Activated CD8-positive, alpha-beta T cell treated with anti-CD3 and anti-CD28 coated beads, Interleukin-2, amount 10 ng/mL, durations not matched to agents 7 days and 5 days (primary cell): ENCODE measurements at regions not wholly inside any gene's neighbourhood (a gene's known extent, or its start where the extent isn't known, plus 50 kb on each side); places are given as distances from the start of the nearest gene placed in this dataset.

Experiments used
- ATAC-seq: fragments of 150-1000 bp; cut with Tn5 transposase; one replicate; pipeline ENCODE4 v1.10.0; 2021; ENCODE audit warnings: moderate library complexity
- CTCF ChIA-PET: fragments of 350-600 bp; sonication (Branson Sonifier 250); formaldehyde crosslinking; loops from one replicate; lab custom pipeline; 2021; ENCODE audit warnings: antibody characterized with exemption; lab: Charles Lee
- POLR2A ChIA-PET: fragments of 350-600 bp; sonication (Branson Sonifier 250); formaldehyde crosslinking; loops from one replicate; lab custom pipeline; 2021; ENCODE audit warnings: antibody characterized with exemption; lab: Charles Lee
- DNase-seq: peaks from one replicate; pipeline ENCODE4 v3.0.0-alpha.2; 2020
- H3K27ac Mint-ChIP-seq: one replicate; pipeline ENCODE4 v1.8.0; 2021; ENCODE audit warnings: mild to moderate bottlenecking, mixed read lengths
- H3K27me3 Mint-ChIP-seq: one replicate; pipeline ENCODE4 v1.8.0; 2021; ENCODE audit warnings: low read depth, mixed read lengths
- H3K36me3 Mint-ChIP-seq: one replicate; pipeline ENCODE4 v1.8.0; 2021; ENCODE audit warnings: low read depth, mixed read lengths
- H3K4me1 Mint-ChIP-seq: one replicate; pipeline ENCODE4 v1.8.0; 2021; ENCODE audit warnings: low read depth, mixed read lengths
- H3K4me3 Mint-ChIP-seq: one replicate; pipeline ENCODE4 v1.8.0; 2021; ENCODE audit warnings: mild to moderate bottlenecking, mixed read lengths
- H3K9me3 Mint-ChIP-seq: one replicate; pipeline ENCODE4 v1.8.0; 2022; ENCODE audit warnings: mixed read lengths; ENCODE audit not compliant: insufficient read depth

DNA sequence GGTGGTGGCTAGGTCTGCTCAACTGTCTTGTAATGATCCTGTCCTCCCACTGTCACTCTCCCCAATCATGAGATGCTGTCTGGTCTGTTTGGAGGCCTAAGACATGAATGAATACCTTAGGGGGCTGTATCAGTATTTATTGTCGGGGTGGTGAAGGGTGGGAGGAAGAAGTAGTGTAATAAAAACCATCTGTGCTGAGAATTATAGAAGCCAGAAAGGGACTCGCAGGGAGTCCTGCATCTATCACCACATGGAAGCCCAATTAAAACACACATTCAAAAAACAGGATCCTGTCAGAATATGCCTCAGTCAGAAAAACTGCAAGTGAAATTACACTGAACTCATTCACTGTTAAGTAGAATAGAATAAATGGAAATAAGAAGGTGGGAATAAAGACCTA, 1134.3 kb upstream of the C9orf72 start:
- no peaks in the 10 kb centered on the region for H3K36me3 Mint-ChIP-seq
- ChIA-PET POLR2A (no interaction called here), CTCF (no interaction called here)
- no peaks in the 10 kb centered on the region for H3K27me3 Mint-ChIP-seq
- H3K4me3 Mint-ChIP-seq, result no peak overlapping the region
- DNase-seq (no peak), ATAC-seq (no peak)
- no peak overlapping the region for H3K27ac Mint-ChIP-seq
- no peaks in the 10 kb centered on the region for H3K4me1 Mint-ChIP-seq
- peaks cover 7% of the 10 kb centered on the region for H3K9me3 Mint-ChIP-seq

DNA sequence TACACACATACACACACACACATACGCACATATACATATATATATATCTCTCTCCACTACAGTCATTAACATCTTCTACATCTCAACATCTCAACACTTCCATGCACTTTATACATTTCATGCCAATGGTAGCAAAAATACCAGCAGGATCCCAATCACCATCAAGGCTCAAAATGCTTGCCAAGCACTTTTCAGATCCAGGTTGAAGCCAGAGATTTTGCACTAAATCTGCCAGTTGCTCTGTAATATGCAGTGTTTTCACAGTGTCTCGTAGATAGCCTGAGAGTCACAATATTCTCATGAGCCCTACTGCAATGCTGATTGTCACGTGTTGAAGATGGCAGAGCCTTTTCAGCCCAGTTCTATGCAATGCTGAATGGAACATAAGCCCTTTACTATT, 1140.9 kb upstream of the C9orf72 start:
- Mint-ChIP-seq H3K27me3 (no peaks in the 10 kb centered on the region), H3K27ac (no peak overlapping the region), H3K4me3 (no peak overlapping the region), H3K4me1 (no peaks in the 10 kb centered on the region), H3K9me3 (peaks cover 5% of the 10 kb centered on the region), H3K36me3 (no peaks in the 10 kb centered on the region)
- CTCF ChIA-PET, result no interaction called here
- no peak for ATAC-seq
- no peak for DNase-seq
- POLR2A ChIA-PET, result no interaction called here

DNA sequence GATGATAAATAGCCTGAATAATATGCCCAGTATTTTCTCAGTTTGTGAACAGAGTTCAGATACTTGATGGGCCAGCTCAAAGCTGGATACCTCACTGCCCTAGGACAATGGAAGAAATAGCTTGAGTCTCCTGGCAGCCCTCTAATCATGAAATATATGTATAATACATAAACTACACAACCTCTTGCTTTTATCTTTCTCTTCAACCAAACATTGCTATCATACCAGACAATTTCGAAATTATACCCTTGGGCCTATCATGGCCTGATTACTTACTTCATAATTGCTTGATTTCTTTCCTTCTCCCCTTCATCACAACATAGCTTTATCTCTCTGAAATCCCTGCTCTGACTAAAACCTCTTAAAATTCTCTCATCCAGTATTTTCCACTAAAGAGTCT, 1144.9 kb upstream of the C9orf72 start:
- Mint-ChIP-seq H3K36me3 (no peaks in the 10 kb centered on the region), H3K9me3 (peaks cover 3% of the 10 kb centered on the region), H3K27me3 (no peaks in the 10 kb centered on the region), H3K4me1 (no peaks in the 10 kb centered on the region), H3K27ac (no peak overlapping the region), H3K4me3 (no peak overlapping the region)
- no peak for ATAC-seq
- CTCF ChIA-PET, result no interaction called here
- no peak for DNase-seq
- POLR2A ChIA-PET, result no interaction called here

DNA sequence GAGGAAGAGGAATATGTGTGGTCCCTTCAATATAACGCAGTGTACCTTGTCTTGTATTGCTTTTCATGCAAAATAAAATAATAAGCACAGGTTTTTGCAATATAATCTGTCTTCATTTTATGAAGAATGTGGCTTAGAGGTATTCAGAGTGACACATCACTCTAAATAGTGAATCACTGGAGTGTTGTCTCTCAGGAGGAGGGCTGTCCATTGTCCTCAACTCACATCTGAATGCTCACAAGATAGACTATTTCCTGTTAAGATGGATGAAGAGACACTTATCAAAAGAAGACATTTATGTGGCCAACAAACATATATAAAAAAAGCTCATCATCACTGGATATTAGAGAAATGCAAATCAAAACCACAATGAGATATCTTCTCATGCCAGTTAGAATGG, 1147.5 kb upstream of the C9orf72 start:
- Mint-ChIP-seq H3K4me1 (no peaks in the 10 kb centered on the region), H3K9me3 (no peaks in the 10 kb centered on the region), H3K4me3 (no peak overlapping the region), H3K36me3 (no peaks in the 10 kb centered on the region), H3K27ac (no peak overlapping the region), H3K27me3 (no peaks in the 10 kb centered on the region)
- ChIA-PET POLR2A (no interaction called here), CTCF (no interaction called here)
- no peak for ATAC-seq
- DNase-seq, result no peak

DNA sequence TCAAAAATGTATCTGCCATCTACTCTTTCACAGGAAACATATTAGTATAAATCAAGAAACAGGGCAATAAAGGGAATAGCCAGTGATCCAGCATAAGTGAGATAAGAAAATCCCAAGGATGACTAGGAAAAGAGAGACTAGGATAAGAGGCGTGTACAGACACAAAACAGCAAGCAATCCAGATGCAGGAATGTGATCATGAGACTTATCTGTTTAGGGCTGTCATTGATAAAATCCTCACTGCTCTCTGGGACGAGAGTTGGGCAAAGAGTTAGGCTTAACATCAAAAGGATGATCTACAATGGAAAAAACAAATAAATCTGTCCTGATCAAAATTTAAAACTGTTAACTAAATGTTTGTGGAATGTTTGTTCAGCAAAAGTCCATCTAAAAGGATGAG, 1156.8 kb upstream of the C9orf72 start:
- no peak overlapping the region for H3K27ac Mint-ChIP-seq
- CTCF ChIA-PET, result interaction anchor here (0.6 kb wide), 1 partner anchor 134 kb away, joined by 4 read pairs; no protein-coding TSS in a partner anchor
- no peaks in the 10 kb centered on the region for H3K27me3 Mint-ChIP-seq
- DNase-seq (no peak), ATAC-seq (no peak)
- POLR2A ChIA-PET, result no interaction called here
- no peaks in the 10 kb centered on the region for H3K36me3 Mint-ChIP-seq
- no peak overlapping the region for H3K4me3 Mint-ChIP-seq
- H3K4me1 Mint-ChIP-seq, result no peaks in the 10 kb centered on the region
- H3K9me3 Mint-ChIP-seq, result no peaks in the 10 kb centered on the region

DNA sequence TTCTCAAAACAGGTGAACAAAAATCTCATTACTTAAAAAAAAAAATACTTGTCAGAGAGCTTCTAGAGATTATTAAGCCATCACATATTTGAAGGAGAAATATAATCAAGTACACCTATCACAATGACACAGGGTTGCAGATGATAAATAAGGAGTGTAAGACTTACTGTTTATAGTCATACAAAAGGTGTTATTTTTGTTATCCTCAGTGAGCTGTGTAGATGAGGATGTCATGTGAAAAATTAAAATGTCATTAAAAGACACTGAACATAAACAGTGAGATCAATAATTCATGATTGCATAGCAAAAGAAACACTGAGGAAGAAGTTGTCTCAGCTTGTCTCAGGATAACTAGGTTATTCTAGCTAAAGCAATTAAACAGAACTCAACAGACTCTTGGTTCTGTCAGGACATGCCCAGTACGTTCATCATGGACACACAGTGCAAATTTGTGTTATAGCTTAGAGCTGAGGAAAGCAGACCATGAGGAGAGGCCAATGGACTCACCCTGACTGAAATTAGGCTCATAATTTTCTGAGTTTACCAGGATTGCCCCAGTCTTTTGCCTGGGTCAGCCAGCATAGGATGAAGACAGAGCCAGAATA, 1162.6 kb upstream of the C9orf72 start:
- no peaks in the 10 kb centered on the region for H3K9me3 Mint-ChIP-seq
- H3K36me3 Mint-ChIP-seq, result no peaks in the 10 kb centered on the region
- no peak overlapping the region for H3K27ac Mint-ChIP-seq
- H3K4me1 Mint-ChIP-seq, result no peaks in the 10 kb centered on the region
- ATAC-seq, result no peak
- ChIA-PET POLR2A (no interaction called here), CTCF (no interaction called here)
- H3K27me3 Mint-ChIP-seq, result no peaks in the 10 kb centered on the region
- no peak for DNase-seq
- H3K4me3 Mint-ChIP-seq, result no peak overlapping the region

DNA sequence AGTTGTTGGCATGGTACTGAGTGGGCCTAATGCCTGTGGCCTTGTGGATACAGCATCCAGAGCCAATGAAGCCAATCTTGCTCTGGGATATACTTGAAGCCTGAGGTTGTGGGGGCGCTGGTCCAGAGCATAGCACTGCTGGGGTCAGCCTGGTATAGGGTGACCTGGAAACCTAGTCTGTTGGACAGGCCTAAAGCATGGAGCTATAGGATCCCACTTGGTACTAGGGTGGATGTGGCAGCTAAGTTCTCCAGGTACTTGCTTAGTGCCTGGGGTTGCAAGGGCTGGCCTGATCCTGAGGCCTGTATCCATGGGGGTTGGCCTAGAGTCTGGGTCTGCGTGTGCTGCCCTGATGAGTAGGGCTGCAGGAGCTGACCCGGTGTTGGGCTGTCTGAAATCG, 1168.2 kb upstream of the C9orf72 start:
- Mint-ChIP-seq H3K9me3 (peaks cover 4% of the 10 kb centered on the region), H3K36me3 (no peaks in the 10 kb centered on the region), H3K27ac (no peak overlapping the region), H3K27me3 (no peaks in the 10 kb centered on the region), H3K4me1 (no peaks in the 10 kb centered on the region), H3K4me3 (no peak overlapping the region)
- no peak for DNase-seq
- ChIA-PET CTCF (no interaction called here), POLR2A (no interaction called here)
- no peak for ATAC-seq

DNA sequence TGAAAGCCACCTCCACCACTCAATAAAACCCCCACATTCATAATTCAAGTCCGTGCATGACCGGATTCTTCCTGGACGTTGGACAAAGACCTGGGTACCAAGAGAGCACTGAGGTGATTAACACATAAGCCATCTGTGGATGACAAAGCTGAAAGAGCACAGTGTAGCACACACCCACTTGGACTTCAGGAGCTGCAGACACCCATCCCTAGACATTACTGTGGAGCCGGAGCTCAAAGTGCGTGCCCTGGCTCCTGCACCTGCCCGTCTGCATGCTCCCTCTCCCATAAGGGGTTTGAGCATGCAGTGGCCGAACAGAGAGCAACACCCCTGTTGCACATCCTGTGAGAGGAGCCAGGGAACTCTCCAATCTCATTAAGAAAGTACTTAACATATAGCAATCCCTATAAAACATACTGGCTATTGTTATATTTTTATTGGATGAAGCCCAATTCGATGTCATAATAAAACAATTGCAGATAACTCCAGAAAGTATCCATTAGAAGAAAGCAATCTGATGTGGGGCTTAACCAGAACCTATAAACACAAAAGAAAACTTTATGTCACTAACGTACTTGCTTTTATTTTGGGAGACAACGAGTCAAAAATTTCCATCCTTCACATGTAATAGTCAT, 1174.2 kb upstream of the C9orf72 start:
- H3K36me3 Mint-ChIP-seq, result no peaks in the 10 kb centered on the region
- H3K4me3 Mint-ChIP-seq, result no peak overlapping the region
- CTCF ChIA-PET, result no interaction called here
- peaks cover under 1% of the 10 kb centered on the region for H3K9me3 Mint-ChIP-seq
- H3K27me3 Mint-ChIP-seq, result no peaks in the 10 kb centered on the region
- DNase-seq (no peak), ATAC-seq (no peak)
- no peak overlapping the region for H3K27ac Mint-ChIP-seq
- POLR2A ChIA-PET, result no interaction called here
- no peaks in the 10 kb centered on the region for H3K4me1 Mint-ChIP-seq

DNA sequence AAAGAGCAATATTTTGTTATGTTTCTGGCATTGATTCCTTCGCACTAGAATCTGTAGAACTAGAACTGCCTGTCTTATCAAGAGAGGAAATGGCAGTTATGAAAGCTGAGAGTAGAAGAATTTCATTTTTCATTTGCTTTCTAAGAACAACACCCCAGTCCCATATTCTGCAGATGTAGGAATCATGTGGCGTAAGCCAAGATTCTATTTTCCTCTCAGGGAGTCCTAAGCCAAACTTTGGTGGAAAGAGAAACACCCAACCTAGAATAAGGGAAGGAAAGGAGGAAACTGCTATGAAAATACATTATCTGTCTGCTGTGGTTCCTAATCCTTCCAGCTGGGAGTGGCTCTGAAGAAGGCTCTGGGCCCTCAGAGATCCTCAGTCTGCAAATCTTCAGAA, 1176.9 kb upstream of the C9orf72 start:
- DNase-seq (no peak), ATAC-seq (no peak)
- Mint-ChIP-seq H3K9me3 (no peaks in the 10 kb centered on the region), H3K27me3 (no peaks in the 10 kb centered on the region), H3K27ac (no peak overlapping the region), H3K4me3 (no peak overlapping the region), H3K4me1 (no peaks in the 10 kb centered on the region), H3K36me3 (no peaks in the 10 kb centered on the region)
- POLR2A ChIA-PET, result no interaction called here
- CTCF ChIA-PET, result no interaction called here

DNA sequence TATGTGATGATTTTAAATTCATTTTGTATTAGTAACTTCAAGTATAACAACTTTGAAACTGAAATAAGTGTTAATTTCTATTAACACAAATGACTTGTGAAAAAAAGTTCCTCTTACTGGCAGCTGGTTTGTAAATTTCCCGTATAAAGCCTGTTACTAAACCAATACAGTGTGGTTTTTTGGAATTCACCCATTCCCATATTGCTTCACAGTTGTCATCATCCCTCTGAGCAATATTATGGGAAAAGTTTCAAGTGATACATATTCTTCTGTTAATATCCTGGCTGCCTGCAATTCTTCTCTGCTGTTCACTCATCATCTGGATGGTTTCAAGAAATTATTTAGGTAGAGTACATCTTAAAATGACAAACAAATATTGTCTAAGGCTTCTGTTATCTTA, 1185.1 kb upstream of the C9orf72 start:
- H3K9me3 Mint-ChIP-seq, result peaks cover 4% of the 10 kb centered on the region
- DNase-seq (no peak), ATAC-seq (no peak)
- no peak overlapping the region for H3K4me3 Mint-ChIP-seq
- no peaks in the 10 kb centered on the region for H3K27me3 Mint-ChIP-seq
- no peaks in the 10 kb centered on the region for H3K36me3 Mint-ChIP-seq
- no peak overlapping the region for H3K27ac Mint-ChIP-seq
- ChIA-PET POLR2A (no interaction called here), CTCF (interaction anchor here (0.6 kb wide), 1 partner anchor 393 kb away, joined by 3 read pairs; no protein-coding TSS in a partner anchor)
- no peaks in the 10 kb centered on the region for H3K4me1 Mint-ChIP-seq

DNA sequence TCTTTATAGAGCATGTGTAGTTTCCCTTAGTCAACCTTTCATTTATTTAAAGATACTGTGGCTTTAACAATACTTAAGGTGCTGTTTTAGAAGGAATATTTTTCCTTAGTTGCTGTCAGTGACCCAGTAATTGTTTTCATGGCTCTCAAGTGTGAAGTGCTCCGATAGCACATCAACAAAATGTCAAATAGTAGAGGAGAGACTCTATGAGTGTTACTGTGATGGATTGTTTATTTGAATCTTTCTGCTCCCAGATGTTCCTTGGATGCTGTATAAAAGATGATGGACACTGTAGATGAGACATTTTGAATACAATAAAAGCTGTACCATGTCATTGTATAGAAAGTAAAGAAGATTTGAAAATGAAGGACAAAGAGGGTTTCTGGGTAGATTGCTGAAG, 1185.7 kb upstream of the C9orf72 start:
- H3K27ac Mint-ChIP-seq, result no peak overlapping the region
- ATAC-seq, result no peak
- H3K27me3 Mint-ChIP-seq, result no peaks in the 10 kb centered on the region
- no peaks in the 10 kb centered on the region for H3K4me1 Mint-ChIP-seq
- ChIA-PET CTCF (no interaction called here), POLR2A (no interaction called here)
- no peak for DNase-seq
- H3K36me3 Mint-ChIP-seq, result no peaks in the 10 kb centered on the region
- H3K9me3 Mint-ChIP-seq, result peaks cover 4% of the 10 kb centered on the region
- no peak overlapping the region for H3K4me3 Mint-ChIP-seq

DNA sequence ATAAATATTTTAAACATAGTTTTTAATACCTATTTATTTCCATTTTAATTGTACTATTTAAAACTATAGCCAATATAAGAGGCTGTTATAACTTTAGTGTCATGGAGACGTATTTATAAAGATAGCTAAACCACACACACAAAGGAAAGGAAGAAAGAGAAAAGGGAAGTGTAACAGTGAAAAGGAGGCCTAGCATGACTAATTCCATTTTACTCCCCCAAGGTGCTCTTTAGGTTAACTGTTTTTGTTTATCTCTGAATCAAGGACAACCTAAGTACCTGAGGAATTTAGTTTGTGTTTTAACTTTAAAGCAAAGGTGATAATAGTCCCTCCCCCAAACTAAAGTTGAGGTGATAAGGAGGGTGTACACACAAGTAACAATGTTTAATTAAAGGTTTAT, 1188.9 kb upstream of the C9orf72 start:
- H3K27ac Mint-ChIP-seq, result no peak overlapping the region
- no peak for DNase-seq
- ATAC-seq, result no peak
- H3K4me1 Mint-ChIP-seq, result no peaks in the 10 kb centered on the region
- H3K36me3 Mint-ChIP-seq, result no peaks in the 10 kb centered on the region
- H3K27me3 Mint-ChIP-seq, result no peaks in the 10 kb centered on the region
- no peaks in the 10 kb centered on the region for H3K9me3 Mint-ChIP-seq
- ChIA-PET CTCF (no interaction called here), POLR2A (no interaction called here)
- no peak overlapping the region for H3K4me3 Mint-ChIP-seq

DNA sequence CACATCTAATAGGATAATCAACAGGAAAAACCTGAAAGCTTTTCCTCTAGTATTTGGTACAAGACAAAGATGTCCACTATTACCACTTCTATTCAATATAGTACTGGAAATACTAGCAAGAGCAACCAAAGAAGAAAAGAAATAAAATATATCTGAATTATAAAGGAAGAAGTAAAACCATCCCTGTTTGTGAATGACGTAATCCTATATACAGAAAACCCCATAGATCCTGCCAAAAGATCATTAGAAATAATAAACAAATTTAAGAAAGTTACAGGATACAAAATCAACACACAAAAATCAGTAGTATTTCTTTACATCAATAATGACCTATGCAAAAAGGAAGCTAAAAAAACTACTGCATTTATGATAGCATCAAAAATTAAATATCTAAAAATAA, 1191.3 kb upstream of the C9orf72 start:
- no peak for DNase-seq
- Mint-ChIP-seq H3K4me1 (no peaks in the 10 kb centered on the region), H3K27ac (no peak overlapping the region), H3K4me3 (no peak overlapping the region), H3K36me3 (no peaks in the 10 kb centered on the region), H3K9me3 (no peaks in the 10 kb centered on the region), H3K27me3 (no peaks in the 10 kb centered on the region)
- POLR2A ChIA-PET, result no interaction called here
- CTCF ChIA-PET, result no interaction called here
- no peak for ATAC-seq
